ENCODE measurements at regions not wholly inside any gene's neighbourhood (a gene's known extent, or its start where the extent isn't known, plus 50 kb on each side); places are given as distances from the start of the nearest gene placed in this dataset.
A peak's percentile ranks its signal among the peaks of the same experiment; 100 is the strongest.

GRCh38 chr17:72407931-72408330, 287.1 kb downstream of the SOX9 start:
- no peak for DNase-seq (ENCODE audit: low read depth in 2 of 2)

GRCh38 chr17:72408641-72409040, 287.8 kb downstream of the SOX9 start:
- no peak for DNase-seq (ENCODE audit: low read depth in 2 of 2)

DNA sequence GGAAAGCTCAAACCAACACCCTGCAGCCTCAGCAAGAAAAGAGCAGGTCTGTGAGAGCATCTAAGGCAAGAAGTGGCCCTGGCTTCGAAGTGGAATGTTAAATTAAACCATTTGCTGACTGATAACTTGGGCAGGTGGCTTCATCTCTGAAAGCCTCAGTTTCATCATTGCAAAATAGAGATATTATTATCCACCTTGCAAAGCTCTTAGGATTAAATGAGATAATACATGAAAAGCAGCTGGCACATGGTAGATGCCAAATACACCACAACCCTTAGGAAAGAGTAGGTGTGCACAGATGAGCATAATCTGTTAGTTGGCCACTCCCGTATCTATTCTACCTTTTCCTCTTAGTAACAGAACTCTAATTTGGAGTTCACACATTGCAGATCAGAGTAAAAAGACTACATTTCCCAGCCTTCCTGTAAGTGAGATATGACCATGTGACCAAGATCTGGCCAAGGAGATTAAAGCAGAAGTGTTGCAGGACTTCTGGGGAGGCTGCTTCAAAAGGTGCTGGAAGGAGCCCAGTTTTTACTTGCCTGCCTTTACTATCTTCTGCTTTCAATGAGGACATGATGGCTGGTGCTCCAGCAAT, 288.7 kb downstream of the SOX9 start:
- DNase-seq (ENCODE audit: low read depth in 2 of 2), result no peak

DNA sequence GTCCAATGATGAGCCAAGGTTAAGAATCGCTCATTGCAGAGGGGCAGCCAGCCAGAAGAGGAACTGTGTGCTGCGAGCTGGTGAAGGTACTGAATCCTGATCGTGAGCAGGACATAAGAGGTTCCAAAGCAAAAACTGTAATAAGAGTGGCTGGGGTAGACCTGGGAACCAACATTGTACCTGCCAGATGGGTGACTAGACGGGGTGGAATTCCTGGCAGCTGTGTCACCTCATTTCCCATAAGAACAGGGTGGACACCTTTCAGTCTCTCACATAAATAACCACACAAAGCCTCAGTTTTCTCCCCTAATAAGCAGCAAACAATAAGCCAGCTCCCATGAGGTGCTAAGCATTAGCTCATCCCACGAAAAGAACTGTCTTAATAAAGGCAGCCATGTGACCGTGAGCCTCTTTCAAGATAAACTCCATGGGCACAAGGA, 290.3 kb downstream of the SOX9 start:
- DNase-seq (ENCODE audit: low read depth in 2 of 2), result no peak

GRCh38 chr17:72412650-72413076, 291.8 kb downstream of the SOX9 start:
- DNase-seq (ENCODE audit: low read depth in 2 of 2), result no peak

DNA sequence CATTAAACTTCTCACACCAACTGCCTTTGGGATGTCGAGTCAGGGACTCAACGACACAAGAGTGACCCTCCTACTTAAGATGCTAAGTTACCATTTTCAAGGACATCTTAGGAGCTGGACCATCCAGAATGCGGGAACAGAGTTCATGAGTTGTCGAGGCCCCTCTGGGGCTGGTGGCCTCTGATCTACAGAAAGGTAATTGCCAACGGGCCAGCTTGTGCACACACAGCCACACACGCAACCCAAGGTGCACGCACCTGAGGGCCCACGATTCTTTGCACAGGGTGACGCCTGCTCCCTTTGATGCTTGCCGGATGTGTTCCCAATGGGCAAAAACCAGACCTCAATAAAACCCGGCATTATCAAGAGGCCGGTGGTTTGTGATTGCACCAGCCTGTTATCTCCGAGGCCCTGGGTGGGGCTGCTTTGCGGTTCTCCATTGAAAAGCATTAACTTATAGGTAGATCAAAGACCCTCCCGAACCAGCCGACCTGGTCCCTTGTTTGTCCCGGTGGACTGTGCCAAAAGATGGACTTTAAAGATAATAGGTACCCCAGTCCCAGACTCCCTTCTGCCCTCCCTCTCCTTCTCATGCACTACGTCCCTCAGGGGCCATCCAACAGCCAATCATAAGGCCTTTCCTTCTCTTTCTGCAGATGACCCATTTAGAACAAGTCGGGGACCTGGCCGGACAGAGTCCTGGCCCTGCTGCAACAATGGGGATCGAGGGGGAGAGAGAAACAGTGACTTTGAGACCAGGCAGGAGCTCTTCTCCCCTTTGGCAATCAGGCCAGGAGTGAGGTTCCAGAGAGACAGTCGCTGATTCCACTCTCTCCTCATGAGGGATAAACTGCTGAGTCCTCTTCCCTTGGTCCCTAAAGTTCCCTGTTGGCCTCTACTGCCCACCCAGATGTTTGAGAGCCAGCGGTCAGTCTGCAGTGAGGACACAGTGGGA, 292.5 kb downstream of the SOX9 start:
- DNase-seq (ENCODE audit: low read depth in 2 of 2), result no peak

DNA sequence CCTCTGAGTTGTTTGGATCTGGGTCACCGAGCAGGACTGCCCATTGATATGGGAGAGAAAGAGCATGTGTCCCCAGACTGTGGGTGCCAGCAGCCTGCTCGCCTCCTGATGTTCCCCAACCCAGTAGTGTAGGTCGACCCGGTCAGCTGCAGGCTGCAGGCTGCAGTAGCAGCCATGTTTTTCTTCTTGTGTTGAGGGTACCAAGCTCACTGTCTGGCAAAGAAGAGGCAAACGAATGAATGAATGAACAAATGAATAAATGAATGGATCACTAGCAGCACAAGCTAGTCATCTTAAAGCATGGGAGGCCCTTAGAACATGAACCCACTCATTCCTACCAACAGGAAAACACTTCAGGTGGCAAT, 293.2 kb downstream of the SOX9 start:
- DNase-seq (ENCODE audit: low read depth in 2 of 2), result no peak

DNA sequence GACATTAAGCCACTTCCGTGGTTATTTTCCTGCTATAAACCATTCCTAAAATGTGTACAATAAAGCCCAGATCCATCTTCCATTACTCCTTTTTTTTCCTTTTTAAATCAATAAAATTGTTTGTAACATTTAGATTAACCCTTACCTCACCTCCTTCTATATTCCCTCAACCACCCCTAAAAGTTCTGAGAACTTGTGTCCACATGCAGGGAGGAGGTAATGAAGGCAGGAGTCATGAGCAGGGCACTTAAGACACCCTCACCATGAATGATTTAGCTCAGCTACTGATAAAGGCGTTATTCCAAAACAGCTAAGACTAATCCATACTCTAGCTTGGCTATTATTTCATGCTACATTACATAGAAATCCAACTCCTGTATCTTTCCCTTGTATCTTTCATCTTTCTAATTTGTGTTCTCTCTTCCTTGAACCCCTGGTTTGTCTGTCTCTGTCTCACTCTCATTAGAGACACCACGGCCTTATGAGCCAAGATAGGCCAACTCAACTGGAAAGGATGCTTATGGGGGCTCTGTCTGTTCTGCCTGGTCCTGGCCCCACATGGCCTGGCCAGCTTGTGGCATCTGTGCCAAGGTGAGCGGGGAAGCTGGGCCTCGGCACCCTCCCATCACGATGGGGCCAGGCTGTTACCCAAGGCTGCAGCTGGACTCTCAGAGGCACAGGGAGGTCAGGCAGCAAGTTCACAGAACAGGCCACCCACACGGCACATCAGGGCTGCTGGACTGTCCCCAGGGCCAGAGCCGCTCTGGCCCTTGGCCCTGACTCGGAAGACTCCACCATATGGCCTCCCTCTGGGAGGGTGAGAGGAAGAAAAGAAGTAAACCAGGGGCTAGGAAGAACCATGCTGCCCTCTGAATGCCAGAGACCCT, 294.4 kb downstream of the SOX9 start:
- DNase-seq (ENCODE audit: low read depth in 2 of 2), result no peak

DNA sequence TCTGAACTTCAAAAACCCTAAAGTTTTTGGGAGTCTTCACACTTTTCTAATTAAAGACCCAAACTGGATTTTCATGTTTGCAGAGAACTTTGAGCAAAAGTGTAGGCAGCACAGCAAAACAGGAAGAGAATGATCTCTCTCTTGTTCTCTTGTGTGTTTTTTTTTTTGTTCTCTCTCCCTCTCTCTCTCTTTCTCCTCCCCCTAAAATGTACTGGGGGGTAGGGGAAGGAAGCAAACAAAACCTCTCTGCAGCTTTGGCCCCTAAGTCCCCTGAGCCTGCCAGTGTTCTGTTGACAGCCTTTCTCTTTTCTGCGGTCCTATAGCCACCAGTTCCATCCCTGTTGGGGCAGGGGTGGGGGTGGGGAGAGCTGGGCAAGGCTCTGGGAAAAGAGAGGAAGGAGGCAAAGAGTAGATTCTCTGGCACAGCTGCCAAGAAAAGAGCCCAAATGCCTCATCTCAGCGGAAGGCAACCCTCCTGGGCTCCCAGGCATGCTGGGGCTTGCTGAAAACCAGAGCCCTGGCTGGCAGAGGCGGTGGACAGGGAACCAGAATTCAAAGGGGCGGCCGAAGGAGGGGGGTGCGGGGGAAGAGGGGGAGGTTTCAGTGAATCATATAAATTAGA, 295.3 kb downstream of the SOX9 start:
- DNase-seq (ENCODE audit: low read depth in 2 of 2), result no peak

- no peak for DNase-seq (ENCODE audit: low read depth in 2 of 2)
Measured at GRCh38 chr17:72416905-72417304, 296.1 kb downstream of the SOX9 start.

DNA sequence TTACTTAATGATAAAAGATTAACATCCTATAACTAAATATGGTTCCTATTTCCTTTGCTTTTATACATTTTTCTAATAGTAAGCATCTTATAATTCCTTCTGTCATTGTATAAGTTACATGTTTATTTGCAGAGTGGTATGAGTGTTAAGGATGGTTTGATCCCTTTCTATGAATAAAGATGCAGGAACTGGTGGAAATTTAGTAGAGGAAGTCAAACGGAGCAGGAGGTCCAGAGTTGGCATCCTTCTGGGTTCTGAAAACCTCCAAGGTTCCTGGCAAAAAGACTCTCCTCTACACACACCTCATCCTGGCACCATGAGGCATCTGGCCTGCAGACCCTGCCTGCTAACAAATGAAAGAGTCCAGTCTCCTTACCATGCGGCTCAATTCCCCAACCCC, 296.8 kb downstream of the SOX9 start:
- DNase-seq (ENCODE audit: low read depth in 2 of 2), result no peak

DNA sequence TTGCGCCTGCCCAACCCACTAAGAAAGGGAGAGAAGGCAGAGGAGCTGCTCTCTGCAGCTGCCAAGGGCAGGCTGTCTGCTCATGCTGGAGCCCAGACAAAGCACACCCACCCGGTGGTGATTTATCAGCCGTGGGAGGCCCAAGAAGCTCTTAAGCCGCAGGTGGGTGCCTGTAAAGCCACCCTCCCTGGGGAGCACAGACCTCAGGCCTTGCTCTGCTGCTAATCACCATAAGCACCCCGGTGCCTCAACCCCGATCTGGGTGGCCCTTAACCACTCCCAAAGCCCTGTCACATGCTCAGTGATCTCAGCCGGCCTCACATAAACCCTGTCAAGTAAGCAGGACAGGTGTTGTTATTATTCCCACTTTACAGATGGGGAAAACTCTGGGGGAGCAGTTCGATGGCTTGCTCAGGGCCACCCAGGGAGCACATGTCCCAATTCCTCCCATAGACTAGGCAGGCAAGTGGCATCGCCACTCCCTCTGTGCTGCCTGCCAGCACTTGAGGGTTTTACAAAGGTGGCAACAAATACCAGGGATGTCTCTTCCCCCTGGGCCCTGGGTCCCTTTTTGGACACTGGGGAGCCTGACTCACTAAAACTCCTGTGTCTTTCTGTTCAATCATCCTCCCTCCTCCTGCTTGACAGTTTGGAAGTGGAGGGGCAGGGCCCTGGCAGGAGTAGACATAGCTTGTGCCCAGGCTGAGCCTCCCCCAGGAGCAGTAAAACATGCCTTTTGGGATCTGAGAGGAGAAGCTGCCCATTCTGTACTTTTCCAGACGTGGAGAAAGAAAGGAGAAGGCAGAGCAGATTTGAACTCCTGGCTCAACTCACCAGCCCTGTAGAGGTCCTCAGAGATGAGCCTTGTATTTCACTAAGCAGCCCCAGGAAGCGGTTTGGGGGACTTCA, 299.3 kb downstream of the SOX9 start:
- no peak for DNase-seq (ENCODE audit: low read depth in 2 of 2)

DNA sequence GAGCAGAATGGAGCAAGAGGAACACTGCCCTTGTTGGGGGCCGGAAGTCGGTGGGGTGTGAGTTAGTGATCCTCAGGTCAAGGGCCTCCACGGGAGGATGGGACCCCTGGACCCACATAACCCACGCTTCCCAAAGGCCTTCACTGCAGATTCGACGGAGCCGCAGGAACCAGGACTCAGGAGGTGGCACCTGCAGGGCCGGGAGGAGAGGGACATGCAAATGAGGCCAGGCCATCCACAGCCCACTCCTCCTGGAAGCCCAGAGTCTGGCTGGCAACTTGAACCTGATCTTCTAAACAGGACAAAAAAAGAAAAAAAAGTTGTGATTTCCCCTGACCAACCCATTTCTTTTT, 299.9 kb downstream of the SOX9 start:
- no peak for DNase-seq (ENCODE audit: low read depth in 2 of 2)

DNA sequence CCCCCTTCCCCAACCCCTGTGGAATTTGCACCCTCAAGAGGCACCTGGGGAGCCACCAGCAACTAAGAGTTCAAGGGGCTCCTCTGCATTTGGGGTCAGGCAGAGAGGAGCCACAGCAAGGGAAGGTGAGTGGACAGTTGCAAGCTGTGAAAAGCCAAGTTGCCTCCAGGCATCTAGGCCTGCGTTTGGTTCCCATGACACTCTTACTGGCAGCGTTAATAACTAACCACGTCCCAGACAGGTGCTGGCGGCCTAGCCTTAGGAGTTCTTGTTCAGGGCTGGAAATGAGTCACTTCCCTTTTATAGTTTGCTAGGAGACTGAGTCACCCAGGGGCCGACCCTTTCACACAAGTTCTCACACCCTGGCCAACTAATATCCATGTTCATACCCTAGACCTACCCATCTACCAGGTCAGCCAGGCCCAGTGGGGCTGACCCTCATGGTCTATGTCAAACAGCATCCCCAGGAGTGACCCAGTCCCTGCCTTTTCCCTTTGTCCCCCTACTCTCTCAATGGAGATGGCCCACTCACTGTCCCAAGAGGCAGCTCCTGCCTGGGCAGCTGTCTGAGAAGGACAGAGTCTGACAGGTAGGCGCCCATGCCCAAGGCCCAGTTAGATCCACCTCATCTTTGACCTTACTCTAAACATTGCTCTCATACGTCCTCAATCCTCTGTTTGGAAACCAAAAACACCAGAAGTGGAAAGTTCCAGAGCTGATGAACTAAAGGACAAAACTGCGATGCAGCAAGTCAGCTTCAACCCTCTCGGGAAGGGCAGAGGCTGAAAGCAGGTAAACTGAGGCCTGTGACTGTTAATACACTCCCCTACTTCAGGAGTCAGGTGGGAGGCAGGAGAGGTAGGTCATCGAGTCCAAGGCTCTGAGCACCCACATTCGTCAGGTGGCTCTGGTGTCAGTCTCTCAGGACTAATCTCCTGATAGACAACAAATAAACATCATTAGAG, 300.6 kb downstream of the SOX9 start:
- peak in 1 of 2 experiments; percentile 21 for DNase-seq (ENCODE audit: low read depth in 2 of 2)

DNA sequence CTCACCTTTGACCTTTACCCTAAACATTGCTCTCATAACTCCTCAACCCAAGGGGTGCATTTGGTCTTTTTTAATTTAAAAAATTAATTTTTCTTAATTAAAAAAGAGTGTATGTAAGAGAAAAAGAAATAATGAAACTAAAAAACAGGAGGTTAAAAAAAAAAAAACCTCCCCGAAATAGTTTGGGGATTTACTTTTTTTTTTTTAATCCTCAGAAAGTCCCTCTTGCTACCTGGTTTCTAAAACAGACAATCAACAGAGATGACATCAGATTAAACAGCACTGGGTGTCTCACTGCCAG, 301.3 kb downstream of the SOX9 start:
- no peak for DNase-seq (ENCODE audit: low read depth in 2 of 2)

GRCh38 chr17:72422505-72423285, 301.9 kb downstream of the SOX9 start:
- DNase-seq (ENCODE audit: low read depth in 2 of 2), result peak in 1 of 2 experiments; percentile 3

DNA sequence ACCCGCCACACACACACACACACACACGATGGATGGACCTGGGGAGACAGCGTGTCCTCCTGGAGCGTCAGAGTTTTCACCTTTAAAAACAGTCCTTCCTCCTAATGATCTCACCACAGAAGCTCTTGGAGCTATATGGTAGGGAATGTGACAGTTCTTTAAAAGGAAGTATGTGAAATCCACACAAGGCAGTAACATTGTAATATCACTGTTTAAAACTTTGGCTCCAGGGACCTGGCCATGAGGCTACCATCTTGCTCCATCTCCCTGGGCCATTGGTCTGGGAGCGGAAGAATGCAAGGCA, 302.4 kb downstream of the SOX9 start:
- DNase-seq (ENCODE audit: low read depth in 2 of 2), result no peak

DNA sequence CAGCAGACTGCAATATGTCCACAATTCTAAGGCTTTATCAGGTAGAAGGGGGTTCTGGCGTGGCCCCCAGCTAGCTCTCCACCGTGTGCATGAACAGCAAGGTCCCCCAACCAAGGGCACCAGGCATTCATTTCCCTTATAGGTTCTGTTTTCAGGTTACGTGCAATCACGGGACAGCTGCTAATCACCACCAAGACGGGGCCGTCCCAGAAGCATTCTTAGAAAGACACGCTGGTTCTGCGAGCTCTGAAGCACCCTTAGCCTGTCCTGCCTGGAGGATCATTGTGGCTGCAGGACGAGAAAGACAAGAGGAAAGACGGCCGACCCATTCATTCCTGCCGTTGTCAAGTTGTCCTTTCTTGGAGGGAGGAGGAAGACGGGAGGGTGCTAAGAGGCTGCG, 302.9 kb downstream of the SOX9 start:
- DNase-seq (ENCODE audit: low read depth in 2 of 2), result no peak

DNA sequence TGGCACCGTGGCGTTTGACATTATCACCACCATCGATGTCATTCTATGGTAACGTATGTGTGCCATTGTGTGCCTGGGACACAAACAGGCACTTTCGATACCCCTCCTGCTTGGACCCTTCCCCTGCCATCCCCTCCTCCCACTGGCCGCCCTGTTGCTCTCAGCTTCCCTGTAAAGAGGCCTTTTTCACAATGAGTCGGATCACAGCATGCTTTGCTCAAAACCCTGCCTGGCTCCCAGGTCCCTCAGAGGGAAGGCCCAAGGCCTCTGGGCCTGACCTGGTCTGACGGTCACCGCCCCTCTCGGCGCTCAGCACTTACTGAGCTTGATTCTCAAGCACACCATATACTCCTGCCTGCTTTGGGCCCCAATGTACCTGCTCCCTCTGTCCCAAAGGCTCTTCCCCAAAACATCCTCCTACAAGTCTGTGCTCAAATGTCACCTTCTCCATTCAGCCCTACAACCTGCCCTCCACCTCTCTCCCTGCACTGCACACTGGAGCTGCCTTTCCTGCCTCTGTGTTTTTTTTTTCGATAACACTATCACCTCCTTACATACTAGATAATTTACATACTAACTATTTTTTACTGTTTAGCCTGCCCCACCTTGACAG, 303.8 kb downstream of the SOX9 start:
- DNase-seq (ENCODE audit: low read depth in 2 of 2), result no peak
